PC-3 (cell line): ENCODE measurements at regions not wholly inside any gene's neighbourhood (a gene's known extent, or its start where the extent isn't known, plus 50 kb on each side); places are given as distances from the start of the nearest gene placed in this dataset.

Source experiments
- CTCF ChIP-seq: fragments of 300-600 bp; sonication (generic); conservative IDR thresholded peaks from 2 replicates; pipeline ENCODE4 v1.5.1; 2017; ENCODE audit warnings: antibody characterized with exemption, low read depth, mild to moderate bottlenecking, low read length
- EZH2phosphoT487 ChIP-seq: fragments of 300-600 bp; sonication (generic); IDR thresholded peaks from 2 replicates; pipeline ENCODE4 v1.6.1; 2018; ENCODE audit warnings: mild to moderate bottlenecking, antibody characterized with exemption, low read length, borderline replicate concordance

DNA sequence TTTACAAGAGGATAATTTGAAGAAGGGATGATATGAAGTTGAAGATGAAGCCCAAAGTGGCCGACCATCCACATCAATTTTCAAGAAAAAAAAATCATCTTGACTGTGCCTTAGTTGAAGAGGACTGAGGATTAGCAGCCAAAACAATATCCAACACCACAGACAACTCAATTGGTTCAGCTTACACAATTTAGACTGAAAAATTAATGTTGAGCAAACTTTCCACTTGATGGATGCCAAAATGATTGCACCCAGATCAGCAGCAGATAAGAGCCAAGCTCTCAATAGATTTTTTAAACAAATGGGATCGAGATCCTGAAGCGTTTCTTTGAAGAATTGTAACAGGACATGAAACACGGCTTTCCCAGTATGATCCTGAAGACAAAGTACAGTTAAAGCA lies 163.2 kb downstream of the GADD45G start:
- TF ChIP-seq CTCF, result no peak
- TF ChIP-seq EZH2phosphoT487, result no peak
